HG02642 (cell line): ENCODE measurements at regions not wholly inside any gene's neighbourhood (a gene's known extent, or its start where the extent isn't known, plus 50 kb on each side); places are given as distances from the start of the nearest gene placed in this dataset.

Source experiments
- ATAC-seq: cut with Tn5 transposase; IDR thresholded peaks from one replicate; pipeline ENCODE4 v1.9.1; 2021; ENCODE audit warnings: mild to moderate bottlenecking; ENCODE audit not compliant: unreplicated experiment, poor library complexity

- ATAC-seq, result peak; percentile 98
Observed at GRCh38 chr5:116681334-116682013, 106.9 kb upstream of the SEMA6A start.

- ATAC-seq, result no peak
Observed at GRCh38 chr5:116675626-116675910, 100.9 kb upstream of the SEMA6A start.

GRCh38 chr5:116674881-116675625, 100.4 kb upstream of the SEMA6A start:
- no peak for ATAC-seq

GRCh38 chr5:116673453-116673852, 98.8 kb upstream of the SEMA6A start:
- no peak for ATAC-seq

- ATAC-seq, result no peak
Observed at GRCh38 chr5:116672203-116672602, 97.6 kb upstream of the SEMA6A start.

- ATAC-seq, result peak; percentile 97
Observed at GRCh38 chr5:116671211-116671736, 96.7 kb upstream of the SEMA6A start.

GRCh38 chr5:116669261-116670031, 94.8 kb upstream of the SEMA6A start:
- no peak for ATAC-seq

GRCh38 chr5:116668390-116668789, 93.8 kb upstream of the SEMA6A start:
- no peak for ATAC-seq

- no peak for ATAC-seq
Observed at GRCh38 chr5:116666901-116667300, 92.3 kb upstream of the SEMA6A start.

- ATAC-seq, result no peak
Observed at GRCh38 chr5:116664988-116665387, 90.4 kb upstream of the SEMA6A start.

GRCh38 chr5:116663081-116663480, 88.5 kb upstream of the SEMA6A start:
- ATAC-seq, result no peak

- no peak for ATAC-seq
Observed at GRCh38 chr5:116661419-116661818, 86.8 kb upstream of the SEMA6A start.

- ATAC-seq, result no peak
Observed at GRCh38 chr5:116660929-116661328, 86.3 kb upstream of the SEMA6A start.

GRCh38 chr5:116658830-116659229, 84.2 kb upstream of the SEMA6A start:
- no peak for ATAC-seq

GRCh38 chr5:116658141-116658540, 83.5 kb upstream of the SEMA6A start:
- no peak for ATAC-seq

GRCh38 chr5:116655431-116655830, 80.8 kb upstream of the SEMA6A start:
- no peak for ATAC-seq

- ATAC-seq, result no peak
Observed at GRCh38 chr5:116654925-116655324, 80.3 kb upstream of the SEMA6A start.

- no peak for ATAC-seq
Observed at GRCh38 chr5:116652903-116653302, 78.3 kb upstream of the SEMA6A start.

GRCh38 chr5:116652196-116652729, 77.6 kb upstream of the SEMA6A start:
- ATAC-seq, result peak; percentile 90

- ATAC-seq, result no peak
Observed at GRCh38 chr5:116651653-116652052, 77.0 kb upstream of the SEMA6A start.

GRCh38 chr5:116650964-116651363, 76.3 kb upstream of the SEMA6A start:
- no peak for ATAC-seq
